ENCODE measurements at regions not wholly inside any gene's neighbourhood (a gene's known extent, or its start where the extent isn't known, plus 50 kb on each side); places are given as distances from the start of the nearest gene placed in this dataset.

DNA sequence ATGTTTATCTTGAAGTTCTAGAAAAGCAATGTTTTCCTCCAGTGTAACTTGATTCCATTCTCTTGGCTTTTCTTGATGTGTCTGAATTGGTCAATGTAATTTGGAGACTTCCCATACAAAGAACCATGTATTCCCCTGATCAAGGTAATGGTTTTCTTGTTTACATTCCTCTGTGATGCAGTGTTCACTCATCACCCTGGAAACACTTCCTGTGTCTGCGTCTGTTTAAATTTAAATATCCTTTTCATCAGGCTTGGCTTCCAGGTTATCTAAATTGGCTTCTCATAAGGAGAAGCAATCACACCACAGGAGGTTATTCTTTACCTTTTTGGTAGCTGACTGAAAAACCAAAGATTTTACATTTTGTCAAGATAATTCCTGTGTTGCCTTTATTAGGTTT lies 237.3 kb upstream of the WSCD1 start:
- TF ChIP-seq, protein P1, sequence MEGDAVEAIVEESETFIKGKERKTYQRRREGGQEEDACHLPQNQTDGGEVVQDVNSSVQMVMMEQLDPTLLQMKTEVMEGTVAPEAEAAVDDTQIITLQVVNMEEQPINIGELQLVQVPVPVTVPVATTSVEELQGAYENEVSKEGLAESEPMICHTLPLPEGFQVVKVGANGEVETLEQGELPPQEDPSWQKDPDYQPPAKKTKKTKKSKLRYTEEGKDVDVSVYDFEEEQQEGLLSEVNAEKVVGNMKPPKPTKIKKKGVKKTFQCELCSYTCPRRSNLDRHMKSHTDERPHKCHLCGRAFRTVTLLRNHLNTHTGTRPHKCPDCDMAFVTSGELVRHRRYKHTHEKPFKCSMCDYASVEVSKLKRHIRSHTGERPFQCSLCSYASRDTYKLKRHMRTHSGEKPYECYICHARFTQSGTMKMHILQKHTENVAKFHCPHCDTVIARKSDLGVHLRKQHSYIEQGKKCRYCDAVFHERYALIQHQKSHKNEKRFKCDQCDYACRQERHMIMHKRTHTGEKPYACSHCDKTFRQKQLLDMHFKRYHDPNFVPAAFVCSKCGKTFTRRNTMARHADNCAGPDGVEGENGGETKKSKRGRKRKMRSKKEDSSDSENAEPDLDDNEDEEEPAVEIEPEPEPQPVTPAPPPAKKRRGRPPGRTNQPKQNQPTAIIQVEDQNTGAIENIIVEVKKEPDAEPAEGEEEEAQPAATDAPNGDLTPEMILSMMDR (conservative IDR thresholded peaks at IDR 0.05) = no peak
- no peak overlapping the region for H3K27ac ChIP-seq (ENCODE audit: insufficient read length, low read depth, low read length)
- no peak overlapping the region for H3K4me2 ChIP-seq (ENCODE audit: insufficient read depth, insufficient read length, low read length)

More for the DNA sequence above, 237.3 kb upstream of the WSCD1 start:
- Histone ChIP-seq H3K9ac (ENCODE audit: extremely low read depth, insufficient read length, low read length) (no peak overlapping the region), H4K20me1 (ENCODE audit: control insufficient read depth, insufficient read depth, insufficient read length) (no peaks in the 10 kb centered on the region), H3K23ac (ENCODE audit: insufficient read length, low read depth, low read length) (no peak overlapping the region), H2AFZ (ENCODE audit: low read length) (no peak overlapping the region), H3K27me3 (ENCODE audit: insufficient read depth, low read length) (no peaks in the 10 kb centered on the region), H2BK12ac (ENCODE audit: insufficient read length, low read depth, low read length) (no peak overlapping the region), H4K5ac (ENCODE audit: insufficient read length, low read depth, low read length) (no peak overlapping the region), H3K56ac (ENCODE audit: insufficient read length, low read depth, low read length) (no peak overlapping the region), H3K9me3 (ENCODE audit: control insufficient read depth, low read depth, low read length) (no peaks in the 10 kb centered on the region), H3K4me1 (ENCODE audit: insufficient read depth, low read length) (peaks cover 4% of the 10 kb centered on the region; the same call in 1 of the 2 replicates), H3K4ac (ENCODE audit: low read depth, low read length) (no peak overlapping the region), H3K18ac (ENCODE audit: insufficient read length, low read depth, low read length) (no peak overlapping the region), H3K14ac (ENCODE audit: insufficient read depth, low read length) (no peak overlapping the region), H3K79me2 (ENCODE audit: insufficient read depth, low read length) (no peaks in the 10 kb centered on the region), H3K79me1 (ENCODE audit: insufficient read depth, low read depth, low read length, poor library complexity, severe bottlenecking) (no peaks in the 10 kb centered on the region), H2BK15ac (ENCODE audit: low read depth, low read length) (no peak overlapping the region), H2BK20ac (ENCODE audit: low read depth, low read length, poor library complexity, severe bottlenecking) (no peak overlapping the region), H2BK120ac (ENCODE audit: low read depth, low read length, poor library complexity, severe bottlenecking) (peak overlapping the region; percentile 29), H3T11ph (ENCODE audit: low read length) (no peak overlapping the region), H3K23me2 (ENCODE audit: insufficient read length, low read depth, low read length, poor library complexity, severe bottlenecking) (no peaks in the 10 kb centered on the region), H4K91ac (ENCODE audit: insufficient read length, low read depth, low read length) (no peak overlapping the region), H2AK5ac (ENCODE audit: insufficient read length, low read length) (no peak overlapping the region), H4K8ac (replicated peaks; ENCODE audit: insufficient read length, low read depth, low read length) (no peak overlapping the region), H2BK5ac (ENCODE audit: insufficient read length, low read length) (no peak overlapping the region)
- Mint-ChIP-seq H3K36me3 (ENCODE audit: insufficient read depth in 1 of 3, low read depth in 3 of 3) (no peaks in the 10 kb centered on the region; a peak in 1 of 7 replicates), H3K27ac (peak overlapping the region; percentile 72 to 95 (median 80); a peak in 6 of 7 replicates), H3K4me3 (peak overlapping the region in 1 of 2 experiments; percentile 35; a peak in 2 of 5 replicates), H3K4me1 (peaks cover 29 to 39% of the 10 kb centered on the region in 2 experiments), H3K9me3 (no peaks in the 10 kb centered on the region), H3K27me3 (ENCODE audit: low read depth) (no peaks in the 10 kb centered on the region)
- whole genome bisulfite sequencing (ENCODE audit: extremely low coverage, insufficient read length, low lambda C conversion rate) = no CpG with 5 or more reads among the region's 1 CpG
- DNase-seq = peak; percentile 29
